Suppressor macrophage (primary cell): ENCODE measurements at regions not wholly inside any gene's neighbourhood (a gene's known extent, or its start where the extent isn't known, plus 50 kb on each side); places are given as distances from the start of the nearest gene placed in this dataset.
"Not testable (repeated sequence)": the region's sequence is repeated elsewhere in the genome, so short reads cannot be mapped to it uniquely, and the experiment has no call there.

Experiments used
- DNase-seq, 4 experiments: peaks; one replicate each; pipeline ENCODE4 v3.0.0-alpha.2; 2020 to 2022

GRCh38 chr20:46785958-46786357 lies 76.5 kb downstream of the SLC2A10 start:
- no peak for DNase-seq

- no peak for DNase-seq
Measured at GRCh38 chr20:46786566-46786965, 77.1 kb downstream of the SLC2A10 start.

GRCh38 chr20:46787991-46788762 lies 78.7 kb downstream of the SLC2A10 start:
- no peak for DNase-seq

- DNase-seq: not testable (repeated sequence)
Measured at GRCh38 chr20:46788763-46789091, 79.3 kb downstream of the SLC2A10 start.

GRCh38 chr20:46789339-46790028 lies 80.0 kb downstream of the SLC2A10 start:
- no peak for DNase-seq

- DNase-seq: no peak
Measured at GRCh38 chr20:46791722-46792416, 82.4 kb downstream of the SLC2A10 start.

GRCh38 chr20:46797206-46797605 lies 87.8 kb downstream of the SLC2A10 start:
- no peak for DNase-seq

GRCh38 chr20:46798430-46798829 lies 89.0 kb downstream of the SLC2A10 start:
- no peak for DNase-seq

- no peak for DNase-seq
Measured at GRCh38 chr20:46799781-46800408, 90.4 kb downstream of the SLC2A10 start.

GRCh38 chr20:46800409-46800804 lies 91.0 kb downstream of the SLC2A10 start:
- DNase-seq: no peak

GRCh38 chr20:46801003-46801702 lies 91.7 kb downstream of the SLC2A10 start:
- DNase-seq: no peak

GRCh38 chr20:46802722-46803121 lies 91.9 kb upstream of the EYA2 start:
- DNase-seq: no peak

GRCh38 chr20:46803123-46804020 lies 91.3 kb upstream of the EYA2 start:
- DNase-seq: peak; percentile 29 to 69 (median 56)

GRCh38 chr20:46804126-46804525 lies 90.5 kb upstream of the EYA2 start:
- DNase-seq: no peak

GRCh38 chr20:46805836-46806235 lies 88.8 kb upstream of the EYA2 start:
- DNase-seq: no peak

GRCh38 chr20:46807998-46808397 lies 86.6 kb upstream of the EYA2 start:
- no peak for DNase-seq

- no peak for DNase-seq
Measured at GRCh38 chr20:46808565-46808964, 86.1 kb upstream of the EYA2 start.

- no peak for DNase-seq
Measured at GRCh38 chr20:46809706-46810360, 84.8 kb upstream of the EYA2 start.

GRCh38 chr20:46810448-46811223 lies 84.0 kb upstream of the EYA2 start:
- no peak for DNase-seq
